ENCODE measurements at regions not wholly inside any gene's neighbourhood (a gene's known extent, or its start where the extent isn't known, plus 50 kb on each side); places are given as distances from the start of the nearest gene placed in this dataset.

GRCh38 chr6:132020138-132020581 is 69.0 kb upstream of the CCN2 start:
- Mint-ChIP-seq H3K4me1 (ENCODE audit: unreplicated experiment) (peaks cover 18% of the 10 kb centered on the region), H3K27me3 (ENCODE audit: unreplicated experiment) (no peaks in the 10 kb centered on the region), H3K27ac (ENCODE audit: unreplicated experiment) (peak overlapping the region; percentile 24), H3K9me3 (ENCODE audit: unreplicated experiment) (no peaks in the 10 kb centered on the region), H3K36me3 (ENCODE audit: unreplicated experiment) (no peaks in the 10 kb centered on the region), H3K4me3 (ENCODE audit: unreplicated experiment) (no peak overlapping the region)
- DNase-seq (ENCODE audit: extremely low spot score, unreplicated experiment), result no peak
- TF ChIP-seq CTCF (IDR thresholded peaks at IDR 0.05), result no peak

GRCh38 chr6:132019586-132019985 is 68.4 kb upstream of the CCN2 start:
- no peaks in the 10 kb centered on the region for H3K27me3 Mint-ChIP-seq (ENCODE audit: unreplicated experiment)
- no peaks in the 10 kb centered on the region for H3K36me3 Mint-ChIP-seq (ENCODE audit: unreplicated experiment)
- no peak for TF ChIP-seq CTCF (IDR thresholded peaks at IDR 0.05)
- H3K27ac Mint-ChIP-seq (ENCODE audit: unreplicated experiment), result no peak overlapping the region
- no peak overlapping the region for H3K4me3 Mint-ChIP-seq (ENCODE audit: unreplicated experiment)
- H3K4me1 Mint-ChIP-seq (ENCODE audit: unreplicated experiment), result peaks cover 18% of the 10 kb centered on the region
- no peaks in the 10 kb centered on the region for H3K9me3 Mint-ChIP-seq (ENCODE audit: unreplicated experiment)
- DNase-seq (ENCODE audit: extremely low spot score, unreplicated experiment), result no peak

GRCh38 chr6:132017942-132018341 is 66.8 kb upstream of the CCN2 start:
- H3K27me3 Mint-ChIP-seq (ENCODE audit: unreplicated experiment), result no peaks in the 10 kb centered on the region
- no peak for TF ChIP-seq CTCF (IDR thresholded peaks at IDR 0.05)
- no peak for DNase-seq (ENCODE audit: extremely low spot score, unreplicated experiment)
- peaks cover 18% of the 10 kb centered on the region for H3K4me1 Mint-ChIP-seq (ENCODE audit: unreplicated experiment)
- H3K9me3 Mint-ChIP-seq (ENCODE audit: unreplicated experiment), result no peaks in the 10 kb centered on the region
- no peak overlapping the region for H3K4me3 Mint-ChIP-seq (ENCODE audit: unreplicated experiment)
- H3K36me3 Mint-ChIP-seq (ENCODE audit: unreplicated experiment), result no peaks in the 10 kb centered on the region
- no peak overlapping the region for H3K27ac Mint-ChIP-seq (ENCODE audit: unreplicated experiment)

GRCh38 chr6:132016396-132016795 is 65.2 kb upstream of the CCN2 start:
- Mint-ChIP-seq H3K4me1 (ENCODE audit: unreplicated experiment) (peaks cover 17% of the 10 kb centered on the region), H3K27me3 (ENCODE audit: unreplicated experiment) (no peaks in the 10 kb centered on the region), H3K4me3 (ENCODE audit: unreplicated experiment) (no peak overlapping the region), H3K9me3 (ENCODE audit: unreplicated experiment) (no peaks in the 10 kb centered on the region), H3K27ac (ENCODE audit: unreplicated experiment) (no peak overlapping the region), H3K36me3 (ENCODE audit: unreplicated experiment) (no peaks in the 10 kb centered on the region)
- no peak for TF ChIP-seq CTCF (IDR thresholded peaks at IDR 0.05)
- DNase-seq (ENCODE audit: extremely low spot score, unreplicated experiment), result no peak

GRCh38 chr6:132011582-132011981 is 60.4 kb upstream of the CCN2 start:
- H3K4me3 Mint-ChIP-seq (ENCODE audit: unreplicated experiment), result no peak overlapping the region
- no peaks in the 10 kb centered on the region for H3K36me3 Mint-ChIP-seq (ENCODE audit: unreplicated experiment)
- TF ChIP-seq CTCF (IDR thresholded peaks at IDR 0.05), result no peak
- no peaks in the 10 kb centered on the region for H3K9me3 Mint-ChIP-seq (ENCODE audit: unreplicated experiment)
- DNase-seq (ENCODE audit: extremely low spot score, unreplicated experiment), result no peak
- peaks cover 21% of the 10 kb centered on the region for H3K4me1 Mint-ChIP-seq (ENCODE audit: unreplicated experiment)
- no peaks in the 10 kb centered on the region for H3K27me3 Mint-ChIP-seq (ENCODE audit: unreplicated experiment)
- no peak overlapping the region for H3K27ac Mint-ChIP-seq (ENCODE audit: unreplicated experiment)
